GM12864 (cell line): ENCODE measurements at regions not wholly inside any gene's neighbourhood (a gene's known extent, or its start where the extent isn't known, plus 50 kb on each side); places are given as distances from the start of the nearest gene placed in this dataset.
"Not testable (repeated sequence)": the region's sequence is repeated elsewhere in the genome, so short reads cannot be mapped to it uniquely, and the experiment has no call there.

Source experiments
- DNase-seq: peaks from one replicate; pipeline ENCODE4 v3.0.0-alpha.2; 2011; ENCODE audit warnings: low read depth
- H3K4me3 ChIP-seq: 2 replicates; pipeline ENCODE4 v1.5.1; 2011; ENCODE audit warnings: mild to moderate bottlenecking, low read depth, low read length, control low read depth
- CTCF ChIP-seq: IDR thresholded peaks from 2 replicates; pipeline ENCODE4 v1.5.1; 2011; ENCODE audit warnings: low read depth, mild to moderate bottlenecking, moderate library complexity, low read length, control low read depth, inconsistent platforms; ENCODE audit errors: missing control alignments

GRCh38 chr13:79612604-79613003, 131.6 kb downstream of the NDFIP2 start:
- no peak overlapping the region for H3K4me3 ChIP-seq
- DNase-seq = no peak
- TF ChIP-seq CTCF = no peak

GRCh38 chr13:79607895-79608294, 126.9 kb downstream of the NDFIP2 start:
- not testable (repeated sequence) for H3K4me3 ChIP-seq, DNase-seq
